ENCODE measurements at regions not wholly inside any gene's neighbourhood (a gene's known extent, or its start where the extent isn't known, plus 50 kb on each side); places are given as distances from the start of the nearest gene placed in this dataset.

GRCh38 chr18:38606841-38607240, 1041.2 kb upstream of the CELF4 start (continued):
- TF ChIP-seq ETV6 (conservative IDR thresholded peaks at IDR 0.05 in 1 of 2, IDR thresholded peaks at IDR 0.05 in 1 of 2; ENCODE audit: borderline replicate concordance in 1 of 2, low read depth in 1 of 2) (peak in 1 of 2 experiments; percentile 33; a peak in 1 of 4 replicates), MEF2A (IDR thresholded peaks at IDR 0.05; ENCODE audit: insufficient read depth, low read depth, low read length) (0 out of 2 replicates have a peak, but pooled peaks have one; percentile 26), IRF4 (IDR thresholded peaks at IDR 0.05; ENCODE audit: low read depth, low read length) (0 out of 2 replicates have a peak, but pooled peaks have one; percentile 19)

DNA sequence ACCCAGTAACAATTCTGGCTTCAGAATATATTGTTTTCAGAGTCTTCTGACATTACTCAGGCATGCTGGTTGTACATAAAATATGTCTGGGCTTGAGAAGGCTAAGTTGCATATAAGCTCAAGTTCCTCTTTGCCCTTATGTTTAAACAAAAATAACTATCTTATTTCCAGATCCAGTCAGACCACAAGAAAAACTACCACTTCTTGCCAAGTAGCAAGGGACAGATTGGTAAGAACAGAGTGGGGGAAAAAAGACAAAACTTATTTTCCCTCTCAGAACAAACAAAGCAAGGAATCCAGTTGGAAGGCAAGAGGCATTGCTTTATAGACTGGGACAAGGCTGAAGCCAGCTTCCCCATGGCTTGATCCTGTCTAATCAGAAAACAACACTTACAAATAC, 1036.7 kb upstream of the CELF4 start:
- in situ Hi-C loops (cut with MboI) (no loop called here), intact Hi-C loops (cut with micrococcal nuclease; ENCODE audit: unreplicated experiment) (no loop called here)
- Histone ChIP-seq H3K27ac (ENCODE audit: control insufficient read depth, insufficient read depth) (no peak overlapping the region), H3K4me2 (ENCODE audit: control insufficient read depth, insufficient read depth) (no peak overlapping the region), H3K9me3 (replicated peaks; ENCODE audit: control insufficient read depth, insufficient read depth, low read length) (no peaks in the 10 kb centered on the region), H3K36me3 (ENCODE audit: control insufficient read depth in 2 of 2, insufficient read depth in 2 of 2, low read length in 1 of 2) (no peaks in the 10 kb centered on the region), H3K4me1 (ENCODE audit: control insufficient read depth, insufficient read depth, low read length) (peaks cover 8% of the 10 kb centered on the region; the same call in 1 of the 2 replicates), H3K9ac (ENCODE audit: control insufficient read depth, insufficient read depth, low read length) (no peak overlapping the region), H3K27me3 (replicated peaks in 1 of 2; ENCODE audit: control insufficient read depth in 2 of 2, insufficient read depth in 2 of 2, low read length in 1 of 2) (no peaks in the 10 kb centered on the region), H3K79me2 (ENCODE audit: control insufficient read depth, insufficient read depth, low read length) (no peaks in the 10 kb centered on the region), H2AFZ (ENCODE audit: control insufficient read depth, low read depth, low read length) (no peak overlapping the region), H3K4me3 (no peak overlapping the region), H4K20me1 (ENCODE audit: control insufficient read depth, insufficient read depth) (no peaks in the 10 kb centered on the region)
- ChIA-PET SMC1A (ENCODE audit: uncharacterized antibody, unreplicated experiment) (no interaction called here), POLR2A (no interaction called here), CTCF (no interaction called here), RAD21 (ENCODE audit: unreplicated experiment) (interaction anchor here (0.6 kb wide), 1 partner anchor 9 kb away, joined by 4 read pairs; no protein-coding TSS in a partner anchor)
- ATAC-seq (no peak), DNase-seq (ENCODE audit: low read depth, low spot score) (no peak), FAIRE-seq (no peak)
- TF ChIP-seq NFXL1 (IDR thresholded peaks at IDR 0.05; ENCODE audit: borderline replicate concordance) (no peak), CBFB (IDR thresholded peaks at IDR 0.05; ENCODE audit: low read depth) (no peak), IRF4 (IDR thresholded peaks at IDR 0.05; ENCODE audit: low read depth, low read length) (no peak), DPF2 (IDR thresholded peaks at IDR 0.05) (no peak), SMAD1 (IDR thresholded peaks at IDR 0.05; ENCODE audit: low read depth, partially characterized antibody) (no peak), RFX5 (IDR thresholded peaks at IDR 0.05; ENCODE audit: low read depth, low read length) (no peak), ATF7 (IDR thresholded peaks at IDR 0.05; ENCODE audit: low read depth) (no peak), NR2C2 (IDR thresholded peaks at IDR 0.05; ENCODE audit: borderline replicate concordance, control insufficient read depth, insufficient read length, low read depth) (no peak), RELA (IDR thresholded peaks at IDR 0.05; ENCODE audit: borderline replicate concordance, partially characterized antibody) (no peak)
- TF ChIP-seq, protein P1, sequence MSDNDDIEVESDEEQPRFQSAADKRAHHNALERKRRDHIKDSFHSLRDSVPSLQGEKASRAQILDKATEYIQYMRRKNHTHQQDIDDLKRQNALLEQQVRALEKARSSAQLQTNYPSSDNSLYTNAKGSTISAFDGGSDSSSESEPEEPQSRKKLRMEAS (IDR thresholded peaks at IDR 0.05; ENCODE audit: low read depth, low read length) = no peak
- TF ChIP-seq, protein P2, sequence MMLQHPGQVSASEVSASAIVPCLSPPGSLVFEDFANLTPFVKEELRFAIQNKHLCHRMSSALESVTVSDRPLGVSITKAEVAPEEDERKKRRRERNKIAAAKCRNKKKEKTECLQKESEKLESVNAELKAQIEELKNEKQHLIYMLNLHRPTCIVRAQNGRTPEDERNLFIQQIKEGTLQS (IDR thresholded peaks at IDR 0.05; ENCODE audit: borderline replicate concordance, extremely low read depth, low read depth, low read length) = no peak
- TF ChIP-seq, protein P3, sequence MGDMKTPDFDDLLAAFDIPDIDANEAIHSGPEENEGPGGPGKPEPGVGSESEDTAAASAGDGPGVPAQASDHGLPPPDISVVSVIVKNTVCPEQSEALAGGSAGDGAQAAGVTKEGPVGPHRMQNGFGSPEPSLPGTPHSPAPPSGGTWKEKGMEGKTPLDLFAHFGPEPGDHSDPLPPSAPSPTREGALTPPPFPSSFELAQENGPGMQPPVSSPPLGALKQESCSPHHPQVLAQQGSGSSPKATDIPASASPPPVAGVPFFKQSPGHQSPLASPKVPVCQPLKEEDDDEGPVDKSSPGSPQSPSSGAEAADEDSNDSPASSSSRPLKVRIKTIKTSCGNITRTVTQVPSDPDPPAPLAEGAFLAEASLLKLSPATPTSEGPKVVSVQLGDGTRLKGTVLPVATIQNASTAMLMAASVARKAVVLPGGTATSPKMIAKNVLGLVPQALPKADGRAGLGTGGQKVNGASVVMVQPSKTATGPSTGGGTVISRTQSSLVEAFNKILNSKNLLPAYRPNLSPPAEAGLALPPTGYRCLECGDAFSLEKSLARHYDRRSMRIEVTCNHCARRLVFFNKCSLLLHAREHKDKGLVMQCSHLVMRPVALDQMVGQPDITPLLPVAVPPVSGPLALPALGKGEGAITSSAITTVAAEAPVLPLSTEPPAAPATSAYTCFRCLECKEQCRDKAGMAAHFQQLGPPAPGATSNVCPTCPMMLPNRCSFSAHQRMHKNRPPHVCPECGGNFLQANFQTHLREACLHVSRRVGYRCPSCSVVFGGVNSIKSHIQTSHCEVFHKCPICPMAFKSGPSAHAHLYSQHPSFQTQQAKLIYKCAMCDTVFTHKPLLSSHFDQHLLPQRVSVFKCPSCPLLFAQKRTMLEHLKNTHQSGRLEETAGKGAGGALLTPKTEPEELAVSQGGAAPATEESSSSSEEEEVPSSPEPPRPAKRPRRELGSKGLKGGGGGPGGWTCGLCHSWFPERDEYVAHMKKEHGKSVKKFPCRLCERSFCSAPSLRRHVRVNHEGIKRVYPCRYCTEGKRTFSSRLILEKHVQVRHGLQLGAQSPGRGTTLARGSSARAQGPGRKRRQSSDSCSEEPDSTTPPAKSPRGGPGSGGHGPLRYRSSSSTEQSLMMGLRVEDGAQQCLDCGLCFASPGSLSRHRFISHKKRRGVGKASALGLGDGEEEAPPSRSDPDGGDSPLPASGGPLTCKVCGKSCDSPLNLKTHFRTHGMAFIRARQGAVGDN (IDR thresholded peaks at IDR 0.05) = no peak
- TF ChIP-seq, protein P4, sequence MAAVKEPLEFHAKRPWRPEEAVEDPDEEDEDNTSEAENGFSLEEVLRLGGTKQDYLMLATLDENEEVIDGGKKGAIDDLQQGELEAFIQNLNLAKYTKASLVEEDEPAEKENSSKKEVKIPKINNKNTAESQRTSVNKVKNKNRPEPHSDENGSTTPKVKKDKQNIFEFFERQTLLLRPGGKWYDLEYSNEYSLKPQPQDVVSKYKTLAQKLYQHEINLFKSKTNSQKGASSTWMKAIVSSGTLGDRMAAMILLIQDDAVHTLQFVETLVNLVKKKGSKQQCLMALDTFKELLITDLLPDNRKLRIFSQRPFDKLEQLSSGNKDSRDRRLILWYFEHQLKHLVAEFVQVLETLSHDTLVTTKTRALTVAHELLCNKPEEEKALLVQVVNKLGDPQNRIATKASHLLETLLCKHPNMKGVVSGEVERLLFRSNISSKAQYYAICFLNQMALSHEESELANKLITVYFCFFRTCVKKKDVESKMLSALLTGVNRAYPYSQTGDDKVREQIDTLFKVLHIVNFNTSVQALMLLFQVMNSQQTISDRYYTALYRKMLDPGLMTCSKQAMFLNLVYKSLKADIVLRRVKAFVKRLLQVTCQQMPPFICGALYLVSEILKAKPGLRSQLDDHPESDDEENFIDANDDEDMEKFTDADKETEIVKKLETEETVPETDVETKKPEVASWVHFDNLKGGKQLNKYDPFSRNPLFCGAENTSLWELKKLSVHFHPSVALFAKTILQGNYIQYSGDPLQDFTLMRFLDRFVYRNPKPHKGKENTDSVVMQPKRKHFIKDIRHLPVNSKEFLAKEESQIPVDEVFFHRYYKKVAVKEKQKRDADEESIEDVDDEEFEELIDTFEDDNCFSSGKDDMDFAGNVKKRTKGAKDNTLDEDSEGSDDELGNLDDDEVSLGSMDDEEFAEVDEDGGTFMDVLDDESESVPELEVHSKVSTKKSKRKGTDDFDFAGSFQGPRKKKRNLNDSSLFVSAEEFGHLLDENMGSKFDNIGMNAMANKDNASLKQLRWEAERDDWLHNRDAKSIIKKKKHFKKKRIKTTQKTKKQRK (IDR thresholded peaks at IDR 0.05; ENCODE audit: low read depth, low read length) = no peak
- BruUV-seq (replicated peaks) = no TSS peak

All from GM12878 (cell line).